Retinal pigment epithelial cell (primary cell): ENCODE measurements at regions not wholly inside any gene's neighbourhood (a gene's known extent, or its start where the extent isn't known, plus 50 kb on each side); places are given as distances from the start of the nearest gene placed in this dataset.
A peak's percentile ranks its signal among the peaks of the same experiment; 100 is the strongest.

Experiments
- DNase-seq: peaks from one replicate; pipeline ENCODE4 v3.0.0-alpha.2; 2010; ENCODE audit warnings: low read depth
- H3K4me3 ChIP-seq: 2 replicates; pipeline ENCODE4 v1.5.1; 2011; ENCODE audit warnings: mild to moderate bottlenecking, low read length, control low read depth, moderate library complexity
- CTCF ChIP-seq: conservative IDR thresholded peaks from 2 replicates; pipeline ENCODE4 v1.5.1; 2011; ENCODE audit warnings: low read depth, low read length, control low read depth, inconsistent platforms

GRCh38 chr18:26653943-26654615 is 105.7 kb upstream of the KCTD1 start:
- no peak for DNase-seq
- H3K4me3 ChIP-seq, result no peak overlapping the region
- TF ChIP-seq CTCF, result peak; percentile 27

GRCh38 chr18:26652501-26652900 is 104.1 kb upstream of the KCTD1 start:
- no peak overlapping the region for H3K4me3 ChIP-seq
- no peak for TF ChIP-seq CTCF
- no peak for DNase-seq

- no peak for TF ChIP-seq CTCF
Measured at GRCh38 chr18:26650310-26651268, 102.2 kb upstream of the KCTD1 start.

GRCh38 chr18:26649193-26649543 is 100.8 kb upstream of the KCTD1 start:
- no peak for TF ChIP-seq CTCF
- DNase-seq, result no peak
- no peak overlapping the region for H3K4me3 ChIP-seq

More at GRCh38 chr18:26650310-26651268, 102.2 kb upstream of the KCTD1 start:
- H3K4me3 ChIP-seq, result no peak overlapping the region
- no peak for DNase-seq

- no peak for DNase-seq
Measured at GRCh38 chr18:26648509-26649192, 100.3 kb upstream of the KCTD1 start.

GRCh38 chr18:26646901-26647300 is 98.5 kb upstream of the KCTD1 start:
- no peak for DNase-seq
- no peak overlapping the region for H3K4me3 ChIP-seq
- TF ChIP-seq CTCF, result no peak

More at GRCh38 chr18:26648509-26649192, 100.3 kb upstream of the KCTD1 start:
- TF ChIP-seq CTCF, result no peak
- no peak overlapping the region for H3K4me3 ChIP-seq
